Small intestine (tissue), 7 donors: ENCODE measurements at regions not wholly inside any gene's neighbourhood (a gene's known extent, or its start where the extent isn't known, plus 50 kb on each side); places are given as distances from the start of the nearest gene placed in this dataset.

Experiments
- DNase-seq, 2 donors: peaks; one replicate each; pipeline versions ENCODE4 v3.0.0 to v3.0.0-alpha.2; 2013
- FAIRE-seq: peaks from 2 replicates; lab custom pipeline; 2012; peaks lifted over from hg19 to GRCh38; lab: Jason Lieb, UNC
- H3K27ac ChIP-seq, 3 donors: one replicate each; pipeline ENCODE4 v1.5.1; 2013; ENCODE audit warnings: low read length in 2 of 3, mild to moderate bottlenecking in 2 of 3, control low read depth in 1 of 3, inconsistent platforms in 1 of 3, low read depth in 1 of 3, moderate library complexity in 1 of 3
- H3K27me3 ChIP-seq, 3 donors: one replicate each; pipeline ENCODE4 v1.6.1; 2013; ENCODE audit warnings: low read length in 3 of 3, inconsistent platforms in 1 of 3; ENCODE audit not compliant: control insufficient read depth in 3 of 3, insufficient read depth in 3 of 3
- H3K36me3 ChIP-seq, 3 donors: one replicate each; pipeline ENCODE4 v1.6.1; 2013; ENCODE audit warnings: low read length in 3 of 3, inconsistent platforms in 1 of 3, low read depth in 1 of 3, mild to moderate bottlenecking in 1 of 3, moderate library complexity in 1 of 3; ENCODE audit not compliant: control insufficient read depth in 3 of 3, insufficient read depth in 2 of 3
- H3K4me1 ChIP-seq, 3 donors: one replicate each; pipeline ENCODE4 v1.6.1; 2013; ENCODE audit warnings: low read length in 2 of 3, inconsistent platforms in 1 of 3, low read depth in 1 of 3, mild to moderate bottlenecking in 1 of 3, moderate library complexity in 1 of 3; ENCODE audit not compliant: control insufficient read depth in 3 of 3, insufficient read depth in 2 of 3
- H3K4me3 ChIP-seq, 3 donors: one replicate each; pipeline ENCODE4 v1.5.1; 2013; ENCODE audit warnings: low read length in 3 of 3, control low read depth in 1 of 3, inconsistent platforms in 1 of 3, low read depth in 1 of 3, mild to moderate bottlenecking in 1 of 3, moderate library complexity in 1 of 3
- H3K9me3 ChIP-seq, 2 donors: one replicate each; pipeline ENCODE4 v1.6.1; 2013; ENCODE audit warnings: low read depth in 1 of 2, low read length in 1 of 2; ENCODE audit not compliant: control insufficient read depth in 2 of 2, insufficient read depth in 1 of 2
- WGBS, 3 donors: extraction: QIAGEN DNeasy Blood & Tissue Kit; methylation state at CpG; one replicate each; pipeline ENCODE4 v1.1.7; 2013; 5-methylcytosine and 5-hydroxymethylcytosine counted together
- donor health status: healthy with polysubstance abuse.
- donor health status: control.
- donor health status: control.
- donor health status: Bipolar disorder and iron deficiency.
- donor health status: healthy.

DNA sequence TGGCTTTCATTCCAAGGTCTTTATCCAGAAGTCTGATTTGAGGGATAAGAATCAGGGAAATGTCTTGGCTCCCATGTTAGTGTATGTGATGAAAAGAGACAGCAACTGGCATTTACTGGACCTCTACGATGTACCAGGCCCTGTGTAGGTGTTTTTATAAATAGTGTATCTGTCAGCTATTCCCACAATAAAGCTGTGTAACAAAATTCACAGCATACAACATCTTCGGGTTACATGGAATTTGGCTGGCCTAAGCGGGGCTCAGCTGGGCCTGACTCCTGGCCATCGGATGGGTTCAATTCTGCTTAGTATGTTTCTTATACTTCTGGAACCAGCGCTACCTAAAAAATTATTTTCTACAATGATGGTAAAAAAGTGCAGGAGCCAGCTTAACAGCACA lies 128.2 kb downstream of the SNX5 start:
- DNase-seq = no peak
- H3K4me1 ChIP-seq = peaks cover 0 to 7% (median 0%) of the 10 kb centered on the region in 3 donors
- no peaks in the 10 kb centered on the region for H3K27me3 ChIP-seq
- H3K36me3 ChIP-seq = no peaks in the 10 kb centered on the region
- peaks cover 0 to 4% of the 10 kb centered on the region in 2 donors for H3K9me3 ChIP-seq
- FAIRE-seq = no peak
- H3K4me3 ChIP-seq = no peak overlapping the region
- 86 to 98% (median 94%) methylated on average over 5 of the region's 5 CpGs for WGBS, 3 donors
- no peak overlapping the region for H3K27ac ChIP-seq

- H3K9me3 ChIP-seq = peaks cover 0 to 4% of the 10 kb centered on the region in 2 donors
- 89 to 94% (median 92%) methylated on average over 4 of the region's 4 CpGs for WGBS, 3 donors
- DNase-seq (no peak), FAIRE-seq (no peak)
- no peaks in the 10 kb centered on the region for H3K27me3 ChIP-seq
- H3K27ac ChIP-seq = no peak overlapping the region
- no peak overlapping the region for H3K4me3 ChIP-seq
- no peaks in the 10 kb centered on the region for H3K36me3 ChIP-seq
- H3K4me1 ChIP-seq = peaks cover 0 to 7% (median 0%) of the 10 kb centered on the region in 3 donors
These were observed 129.7 kb downstream of the SNX5 start for GRCh38 chr20:17838921-17839320.

GRCh38 chr20:17837179-17837578 lies 131.4 kb downstream of the SNX5 start:
- no peak for FAIRE-seq

DNA sequence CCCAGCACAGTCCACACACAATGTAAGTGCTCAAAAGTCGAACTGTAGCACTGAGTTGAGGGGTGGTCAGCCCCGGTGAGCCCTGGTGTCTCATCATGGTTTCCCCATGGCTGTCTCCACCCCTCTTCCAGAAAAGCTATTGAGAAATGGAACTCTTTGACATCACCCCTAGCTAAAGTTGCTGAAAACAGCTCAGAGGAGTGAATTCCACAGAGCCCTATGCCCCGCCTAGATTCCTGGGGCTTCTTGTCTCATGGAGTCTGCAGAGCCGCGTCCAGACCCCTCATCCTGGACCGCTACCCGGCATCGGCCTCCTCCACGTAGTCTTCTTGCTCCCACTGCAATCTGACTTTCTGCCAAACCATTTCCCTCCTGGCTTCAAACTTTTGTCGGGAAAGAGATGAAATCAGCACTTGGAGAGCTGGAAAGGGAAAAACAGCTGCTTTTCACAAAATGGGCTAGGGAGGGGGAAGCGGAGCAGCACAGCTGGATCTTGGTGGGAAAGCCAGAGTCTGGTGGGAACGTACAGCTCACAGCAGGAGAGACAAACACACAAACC lies 132.2 kb downstream of the SNX5 start:
- H3K36me3 ChIP-seq = no peaks in the 10 kb centered on the region
- DNase-seq (peak in 1 of 2 donors; percentile 53), FAIRE-seq (no peak)
- no peak overlapping the region for H3K4me3 ChIP-seq
- H3K4me1 ChIP-seq = peaks cover 0 to 7% (median 0%) of the 10 kb centered on the region in 3 donors
- H3K27ac ChIP-seq = peak overlapping the region in 2 of 3 donors; percentile 46 to 91
- H3K9me3 ChIP-seq = peaks cover 0 to 4% of the 10 kb centered on the region in 2 donors
- WGBS, 3 donors = 54 to 88% (median 87%) methylated on average over 12 of the region's 12 CpGs
- no peaks in the 10 kb centered on the region for H3K27me3 ChIP-seq

More at GRCh38 chr20:17837179-17837578, 131.4 kb downstream of the SNX5 start:
- peak overlapping the region in 2 of 3 donors; percentile 46 to 91 for H3K27ac ChIP-seq
- WGBS, 3 donors = 79 to 92% (median 84%) methylated on average over 3 of the region's 3 CpGs
- peaks cover 0 to 7% (median 0%) of the 10 kb centered on the region in 3 donors for H3K4me1 ChIP-seq
- no peak for DNase-seq
- H3K4me3 ChIP-seq = no peak overlapping the region
- H3K9me3 ChIP-seq = peaks cover 0 to 4% of the 10 kb centered on the region in 2 donors
- H3K36me3 ChIP-seq = no peaks in the 10 kb centered on the region
- no peaks in the 10 kb centered on the region for H3K27me3 ChIP-seq

GRCh38 chr20:17835934-17836300 lies 132.7 kb downstream of the SNX5 start:
- FAIRE-seq (no peak), DNase-seq (no peak)
- Histone ChIP-seq H3K27me3 (no peaks in the 10 kb centered on the region), H3K4me1 (peaks cover 0 to 7% (median 0%) of the 10 kb centered on the region in 3 donors), H3K36me3 (no peaks in the 10 kb centered on the region), H3K9me3 (peaks cover 0 to 4% of the 10 kb centered on the region in 2 donors), H3K27ac (peak overlapping the region; percentile 41 to 91 (median 44)), H3K4me3 (no peak overlapping the region)
- WGBS, 3 donors = 71 to 86% (median 85%) methylated on average over 9 of the region's 9 CpGs

DNA sequence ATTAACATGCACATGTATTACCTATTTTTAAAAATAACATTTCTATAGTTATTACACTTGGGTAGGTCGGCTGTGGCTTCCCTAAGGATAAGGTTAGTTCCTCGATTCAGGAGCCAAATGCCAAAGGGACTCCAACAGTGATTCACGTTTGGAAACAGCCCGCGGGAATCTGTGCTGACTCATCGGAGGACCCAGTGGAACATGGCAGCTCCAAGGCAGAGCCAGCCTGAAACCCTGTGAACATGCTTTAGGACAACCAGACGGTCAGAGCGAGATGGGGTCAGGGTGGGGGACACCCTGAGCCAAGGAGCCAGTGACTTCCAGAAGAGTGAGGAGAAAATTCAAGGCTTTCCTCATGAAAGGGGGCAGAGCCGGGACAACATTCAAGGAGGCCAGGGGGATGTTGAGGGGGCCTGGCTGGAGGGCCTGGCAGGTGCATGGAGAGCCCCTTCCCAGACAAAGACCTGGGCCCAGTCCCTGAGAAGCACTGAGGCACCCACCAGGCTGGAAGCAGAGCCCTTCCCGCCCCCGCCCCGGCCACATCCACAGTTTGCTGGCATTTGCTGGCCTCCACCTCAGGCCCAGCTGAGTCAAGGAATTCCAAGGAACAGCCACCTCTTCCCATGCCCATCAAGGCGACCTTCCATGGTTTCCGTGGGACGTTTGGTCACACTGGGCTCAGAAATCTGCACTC lies 133.2 kb downstream of the SNX5 start:
- Histone ChIP-seq H3K27ac (peak overlapping the region; percentile 41 to 91 (median 44)), H3K4me3 (no peak overlapping the region), H3K36me3 (no peaks in the 10 kb centered on the region), H3K27me3 (no peaks in the 10 kb centered on the region), H3K4me1 (peaks cover 0 to 7% (median 0%) of the 10 kb centered on the region in 3 donors), H3K9me3 (peaks cover 0 to 1% of the 10 kb centered on the region in 2 donors)
- DNase-seq (no peak), FAIRE-seq (no peak)
- WGBS, 3 donors = 76 to 86% (median 79%) methylated on average over 15 of the region's 15 CpGs

GRCh38 chr20:17834804-17835203 lies 133.8 kb downstream of the SNX5 start:
- H3K36me3 ChIP-seq = no peaks in the 10 kb centered on the region
- 85 to 90% (median 89%) methylated on average over 2 of the region's 2 CpGs for WGBS, 3 donors
- DNase-seq = no peak
- H3K4me1 ChIP-seq = peaks cover 0 to 7% (median 0%) of the 10 kb centered on the region in 3 donors
- H3K9me3 ChIP-seq = no peaks in the 10 kb centered on the region
- no peak overlapping the region for H3K27ac ChIP-seq
- no peaks in the 10 kb centered on the region for H3K27me3 ChIP-seq
- no peak overlapping the region for H3K4me3 ChIP-seq
- FAIRE-seq = no peak

- Histone ChIP-seq H3K27ac (no peak overlapping the region), H3K36me3 (no peaks in the 10 kb centered on the region), H3K4me1 (peaks cover 0 to 7% (median 0%) of the 10 kb centered on the region in 3 donors), H3K27me3 (no peaks in the 10 kb centered on the region), H3K9me3 (no peaks in the 10 kb centered on the region), H3K4me3 (no peak overlapping the region)
- FAIRE-seq (no peak), DNase-seq (no peak)
- WGBS, 3 donors = 81 to 90% (median 85%) methylated on average over 9 of the region's 9 CpGs
These were observed 133.4 kb downstream of the BANF2 start for GRCh38 chr20:17833036-17833674.
